ENCODE measurements at regions not wholly inside any gene's neighbourhood (a gene's known extent, or its start where the extent isn't known, plus 50 kb on each side); places are given as distances from the start of the nearest gene placed in this dataset.

DNA sequence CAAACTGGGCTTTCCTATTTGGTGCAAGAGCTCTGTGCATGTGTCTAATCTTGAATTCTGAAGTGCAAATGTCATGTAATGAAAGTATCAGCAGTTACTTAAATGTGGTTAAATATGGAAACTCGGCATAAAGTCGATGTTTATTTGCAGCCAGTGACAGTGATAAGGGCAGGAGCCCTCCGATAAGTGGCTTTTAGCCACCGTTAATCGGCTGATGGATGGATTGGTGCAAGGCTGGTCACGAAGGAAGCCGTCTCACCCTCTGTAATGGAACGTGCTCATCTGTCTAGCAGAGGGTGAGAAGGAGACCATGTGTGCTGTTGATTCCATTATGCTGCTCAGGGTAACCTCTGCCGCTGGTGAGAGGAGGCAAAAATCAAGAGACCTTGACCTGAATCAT, 121.8 kb upstream of the PAX6 start:
- DNase-seq = no peak
- WGBS, 5 donors = 29 to 39% (median 37%) methylated on average over 9 of the region's 9 CpGs
- TF ChIP-seq, protein P1, sequence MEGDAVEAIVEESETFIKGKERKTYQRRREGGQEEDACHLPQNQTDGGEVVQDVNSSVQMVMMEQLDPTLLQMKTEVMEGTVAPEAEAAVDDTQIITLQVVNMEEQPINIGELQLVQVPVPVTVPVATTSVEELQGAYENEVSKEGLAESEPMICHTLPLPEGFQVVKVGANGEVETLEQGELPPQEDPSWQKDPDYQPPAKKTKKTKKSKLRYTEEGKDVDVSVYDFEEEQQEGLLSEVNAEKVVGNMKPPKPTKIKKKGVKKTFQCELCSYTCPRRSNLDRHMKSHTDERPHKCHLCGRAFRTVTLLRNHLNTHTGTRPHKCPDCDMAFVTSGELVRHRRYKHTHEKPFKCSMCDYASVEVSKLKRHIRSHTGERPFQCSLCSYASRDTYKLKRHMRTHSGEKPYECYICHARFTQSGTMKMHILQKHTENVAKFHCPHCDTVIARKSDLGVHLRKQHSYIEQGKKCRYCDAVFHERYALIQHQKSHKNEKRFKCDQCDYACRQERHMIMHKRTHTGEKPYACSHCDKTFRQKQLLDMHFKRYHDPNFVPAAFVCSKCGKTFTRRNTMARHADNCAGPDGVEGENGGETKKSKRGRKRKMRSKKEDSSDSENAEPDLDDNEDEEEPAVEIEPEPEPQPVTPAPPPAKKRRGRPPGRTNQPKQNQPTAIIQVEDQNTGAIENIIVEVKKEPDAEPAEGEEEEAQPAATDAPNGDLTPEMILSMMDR (IDR thresholded peaks at IDR 0.05) = no peak
- no peak for TF ChIP-seq POLR2A (IDR thresholded peaks at IDR 0.05)
- no peak for TF ChIP-seq EP300 (IDR thresholded peaks at IDR 0.05)
- no peak for TF ChIP-seq POLR2AphosphoS5 (IDR thresholded peaks at IDR 0.05)

DNA sequence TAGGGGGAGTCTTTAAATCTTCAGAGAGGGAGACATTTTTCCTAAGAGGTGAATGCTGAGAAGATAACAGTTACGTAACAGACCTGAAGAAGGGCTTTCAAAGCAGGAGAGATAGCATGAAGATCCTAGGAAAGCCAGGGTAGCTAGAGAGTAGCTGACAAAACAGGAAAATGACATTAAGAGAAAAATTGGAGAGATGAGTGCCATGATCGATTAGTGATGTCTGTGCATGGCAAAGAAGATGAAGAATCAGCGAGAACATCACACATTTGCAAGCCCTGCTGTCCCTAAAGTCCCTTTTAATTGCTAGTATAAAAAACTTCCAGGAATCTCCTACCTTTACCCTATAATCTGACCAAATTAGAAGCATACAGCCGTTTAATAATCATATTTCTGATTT, 116.9 kb upstream of the PAX6 start:
- peaks cover 0 to 11% (median 3%) of the 10 kb centered on the region in 3 donors for H3K27me3 ChIP-seq
- TF ChIP-seq EP300 (IDR thresholded peaks at IDR 0.05) = no peak
- TF ChIP-seq POLR2AphosphoS5 (IDR thresholded peaks at IDR 0.05) = no peak
- TF ChIP-seq, protein P1 (IDR thresholded peaks at IDR 0.05) = no peak
- no peak for TF ChIP-seq POLR2A (IDR thresholded peaks at IDR 0.05)
- H3K36me3 ChIP-seq = no peaks in the 10 kb centered on the region
- no peak overlapping the region for H3K27ac ChIP-seq
- H3K9me3 ChIP-seq = no peaks in the 10 kb centered on the region
- H3K4me3 ChIP-seq = no peak overlapping the region
- 80 to 81% (median 80%) methylated on average over 4 of the region's 4 CpGs for WGBS, 5 donors
- no peak for DNase-seq
- intact Hi-C loops (cut with DNase I; ENCODE audit: low total_unique reads) = no loop called here
- no peaks in the 10 kb centered on the region for H3K4me1 ChIP-seq

More for the DNA sequence above, 121.8 kb upstream of the PAX6 start:
- H3K27ac ChIP-seq = no peak overlapping the region
- peaks cover 0 to 38% (median 3%) of the 10 kb centered on the region in 3 donors for H3K27me3 ChIP-seq
- H3K9me3 ChIP-seq = no peaks in the 10 kb centered on the region
- H3K4me3 ChIP-seq = no peak overlapping the region
- no peaks in the 10 kb centered on the region for H3K36me3 ChIP-seq
- no peaks in the 10 kb centered on the region for H3K4me1 ChIP-seq
- intact Hi-C loops (cut with DNase I; ENCODE audit: low total_unique reads) = no loop called here

DNA sequence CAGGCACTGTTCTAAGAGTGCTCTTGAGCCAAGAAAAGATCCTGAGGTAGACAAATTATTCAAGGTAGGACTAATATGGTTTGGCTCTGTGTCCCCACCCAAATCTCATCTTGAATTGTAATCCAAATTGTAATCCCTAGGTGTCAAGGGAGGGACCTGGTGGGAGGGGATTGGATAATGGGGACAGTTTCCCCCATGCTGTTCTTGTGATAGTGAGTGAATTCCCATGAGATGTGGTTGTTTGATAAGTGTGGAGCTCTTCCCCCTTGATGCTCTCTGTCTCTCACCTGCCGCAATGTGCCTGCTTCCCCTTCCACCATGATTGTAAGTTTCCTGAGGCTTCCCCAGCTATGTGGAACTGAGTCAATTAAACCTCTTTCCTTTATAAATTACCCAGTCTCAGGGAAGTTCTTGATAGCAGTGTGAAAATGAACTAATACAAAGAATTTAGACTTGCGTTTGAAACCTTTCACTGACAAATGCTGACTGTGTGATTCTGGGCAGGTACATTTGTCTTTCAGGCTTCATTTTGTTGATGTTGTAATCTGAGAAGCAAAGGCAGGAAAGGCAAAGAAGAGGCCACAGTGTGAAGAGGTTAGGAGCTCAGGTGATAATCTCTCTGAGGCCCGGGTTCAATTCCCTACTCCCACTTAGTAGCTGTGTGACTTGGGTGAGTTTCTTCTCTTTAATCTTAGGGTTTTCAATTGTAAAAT, 115.8 kb upstream of the PAX6 start:
- Histone ChIP-seq H3K4me3 (no peak overlapping the region), H3K9me3 (no peaks in the 10 kb centered on the region), H3K27ac (no peak overlapping the region), H3K36me3 (no peaks in the 10 kb centered on the region), H3K27me3 (peaks cover 0 to 6% (median 3%) of the 10 kb centered on the region in 3 donors), H3K4me1 (no peaks in the 10 kb centered on the region)
- no peak for DNase-seq
- intact Hi-C loops (cut with DNase I; ENCODE audit: low total_unique reads) = no loop called here
- WGBS, 5 donors = 36 to 58% (median 38%) methylated on average over 3 of the region's 3 CpGs
- TF ChIP-seq EP300 (IDR thresholded peaks at IDR 0.05) = no peak
- TF ChIP-seq, protein P1 (IDR thresholded peaks at IDR 0.05) = no peak
- TF ChIP-seq POLR2A (IDR thresholded peaks at IDR 0.05) = no peak
- no peak for TF ChIP-seq POLR2AphosphoS5 (IDR thresholded peaks at IDR 0.05)

DNA sequence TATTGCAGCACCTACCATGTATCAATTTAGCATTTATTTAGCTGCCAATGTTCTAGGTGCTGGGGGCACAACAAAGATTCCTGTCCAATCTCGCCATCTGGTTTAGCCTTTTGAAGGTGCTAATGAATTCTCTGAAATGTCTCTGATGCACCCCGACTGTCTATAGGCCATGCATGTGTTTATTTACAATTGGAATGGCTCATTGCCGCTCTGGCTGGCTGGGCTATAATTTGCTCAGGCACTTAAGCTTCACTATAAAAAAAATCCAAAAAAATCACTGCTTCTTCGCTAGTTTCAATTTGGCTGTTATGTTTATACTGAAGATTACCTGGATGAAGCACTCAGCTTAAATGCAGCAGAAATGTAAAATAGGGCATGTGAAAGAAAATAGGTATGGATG, 115.0 kb upstream of the PAX6 start:
- TF ChIP-seq, protein P1 (IDR thresholded peaks at IDR 0.05) = no peak
- TF ChIP-seq EP300 (IDR thresholded peaks at IDR 0.05) (no peak), POLR2AphosphoS5 (IDR thresholded peaks at IDR 0.05) (no peak), POLR2A (IDR thresholded peaks at IDR 0.05) (no peak)
- WGBS, 5 donors = 65 to 76% (median 71%) methylated on average over 4 of the region's 4 CpGs
- DNase-seq = no peak
- Histone ChIP-seq H3K9me3 (no peaks in the 10 kb centered on the region), H3K36me3 (no peaks in the 10 kb centered on the region), H3K4me3 (no peak overlapping the region), H3K4me1 (no peaks in the 10 kb centered on the region), H3K27ac (no peak overlapping the region), H3K27me3 (peaks cover 0 to 7% (median 6%) of the 10 kb centered on the region in 3 donors)
- intact Hi-C loops (cut with DNase I; ENCODE audit: low total_unique reads) = no loop called here
